ENCODE measurements at regions not wholly inside any gene's neighbourhood (a gene's known extent, or its start where the extent isn't known, plus 50 kb on each side); places are given as distances from the start of the nearest gene placed in this dataset.

- H3K27ac ChIP-seq: no peak overlapping the region
- intact Hi-C loops (cut with DNase I): no loop called here
- DNase-seq: no peak
- no peak for TF ChIP-seq POLR2AphosphoS5 (IDR thresholded peaks at IDR 0.05)
- no peak for TF ChIP-seq EP300 (IDR thresholded peaks at IDR 0.05)
- TF ChIP-seq CTCF (IDR thresholded peaks at IDR 0.05): no peak
- H3K4me3 ChIP-seq: no peak overlapping the region
- H3K36me3 ChIP-seq: no peaks in the 10 kb centered on the region
- 80 to 86% methylated on average over 3 of the region's 3 CpGs for WGBS, 2 donors
- no peaks in the 10 kb centered on the region for H3K9me3 ChIP-seq
- H3K4me1 ChIP-seq: no peaks in the 10 kb centered on the region
- no peaks in the 10 kb centered on the region for H3K27me3 ChIP-seq
Measured at GRCh38 chr11:19391026-19391425, 150.3 kb upstream of the E2F8 start.

GRCh38 chr11:19389787-19390303, 149.1 kb upstream of the E2F8 start:
- Histone ChIP-seq H3K9me3 (no peaks in the 10 kb centered on the region), H3K27ac (peak overlapping the region in 1 of 4 donors; percentile 45), H3K36me3 (no peaks in the 10 kb centered on the region), H3K4me1 (no peaks in the 10 kb centered on the region), H3K4me3 (no peak overlapping the region), H3K27me3 (no peaks in the 10 kb centered on the region)
- WGBS, 2 donors: 66 to 76% methylated on average over 3 of the region's 3 CpGs
- DNase-seq: peak; percentile 73
- intact Hi-C loops (cut with DNase I): no loop called here
- peak in 2 of 4 donors; percentile 28 to 50 for TF ChIP-seq POLR2AphosphoS5 (IDR thresholded peaks at IDR 0.05)
- TF ChIP-seq EP300 (IDR thresholded peaks at IDR 0.05): no peak
- TF ChIP-seq CTCF (IDR thresholded peaks at IDR 0.05): no peak

- no peak for DNase-seq
- Histone ChIP-seq H3K27ac (no peak overlapping the region), H3K9me3 (no peaks in the 10 kb centered on the region), H3K4me3 (no peak overlapping the region), H3K36me3 (no peaks in the 10 kb centered on the region), H3K4me1 (no peaks in the 10 kb centered on the region), H3K27me3 (no peaks in the 10 kb centered on the region)
- WGBS, 2 donors: 81 to 82% methylated on average over 16 of the region's 16 CpGs
- TF ChIP-seq EP300 (IDR thresholded peaks at IDR 0.05) (no peak), POLR2AphosphoS5 (IDR thresholded peaks at IDR 0.05) (no peak), CTCF (IDR thresholded peaks at IDR 0.05) (no peak), POLR2A (IDR thresholded peaks at IDR 0.05) (no peak)
- intact Hi-C loops (cut with DNase I): no loop called here
Measured at GRCh38 chr11:19382131-19382611, 141.4 kb upstream of the E2F8 start.

- Histone ChIP-seq H3K4me1 (no peaks in the 10 kb centered on the region), H3K27me3 (no peaks in the 10 kb centered on the region), H3K4me3 (no peak overlapping the region), H3K27ac (no peak overlapping the region), H3K9me3 (no peaks in the 10 kb centered on the region), H3K36me3 (no peaks in the 10 kb centered on the region)
- no peak for TF ChIP-seq EP300 (IDR thresholded peaks at IDR 0.05)
- no peak for TF ChIP-seq POLR2AphosphoS5 (IDR thresholded peaks at IDR 0.05)
- no peak for TF ChIP-seq CTCF (IDR thresholded peaks at IDR 0.05)
- TF ChIP-seq POLR2A (IDR thresholded peaks at IDR 0.05): no peak
- WGBS, 2 donors: 55 to 73% methylated on average over 2 of the region's 2 CpGs
- no peak for DNase-seq
- intact Hi-C loops (cut with DNase I): no loop called here
Measured at GRCh38 chr11:19380375-19380774, 139.6 kb upstream of the E2F8 start.

GRCh38 chr11:19379465-19379864, 138.7 kb upstream of the E2F8 start:
- intact Hi-C loops (cut with DNase I): no loop called here

More at GRCh38 chr11:19379465-19379864, 138.7 kb upstream of the E2F8 start:
- WGBS, 2 donors: 46 to 64% methylated on average over 7 of the region's 7 CpGs
- no peaks in the 10 kb centered on the region for H3K9me3 ChIP-seq
- H3K27ac ChIP-seq: no peak overlapping the region
- H3K36me3 ChIP-seq: no peaks in the 10 kb centered on the region
- no peak overlapping the region for H3K4me3 ChIP-seq
- H3K27me3 ChIP-seq: no peaks in the 10 kb centered on the region
- no peaks in the 10 kb centered on the region for H3K4me1 ChIP-seq
- DNase-seq: no peak
- TF ChIP-seq POLR2AphosphoS5 (IDR thresholded peaks at IDR 0.05) (no peak), EP300 (IDR thresholded peaks at IDR 0.05) (no peak), CTCF (IDR thresholded peaks at IDR 0.05) (no peak), POLR2A (IDR thresholded peaks at IDR 0.05) (no peak)
